ENCODE measurements at regions not wholly inside any gene's neighbourhood (a gene's known extent, or its start where the extent isn't known, plus 50 kb on each side); places are given as distances from the start of the nearest gene placed in this dataset.

GRCh38 chr2:21422050-21422449 lies 298.3 kb downstream of the TDRD15 start:
- DNase-seq (peak in 1 of 6 donors; percentile 54), ATAC-seq (no peak), FAIRE-seq (no peak)
- Histone ChIP-seq H3K36me3 (no peaks in the 10 kb centered on the region), H3K27me3 (no peaks in the 10 kb centered on the region), H3K9me3 (no peaks in the 10 kb centered on the region), H3K4me1 (no peaks in the 10 kb centered on the region), H3K27ac (no peak overlapping the region), H3K4me3 (no peak overlapping the region)
- TF ChIP-seq CTCF (IDR thresholded peaks at IDR 0.05), result no peak
- 45 to 58% methylated on average over 2 of the region's 2 CpGs for WGBS, 2 donors
- intact Hi-C loops (cut with DNase I), result no loop called here

DNA sequence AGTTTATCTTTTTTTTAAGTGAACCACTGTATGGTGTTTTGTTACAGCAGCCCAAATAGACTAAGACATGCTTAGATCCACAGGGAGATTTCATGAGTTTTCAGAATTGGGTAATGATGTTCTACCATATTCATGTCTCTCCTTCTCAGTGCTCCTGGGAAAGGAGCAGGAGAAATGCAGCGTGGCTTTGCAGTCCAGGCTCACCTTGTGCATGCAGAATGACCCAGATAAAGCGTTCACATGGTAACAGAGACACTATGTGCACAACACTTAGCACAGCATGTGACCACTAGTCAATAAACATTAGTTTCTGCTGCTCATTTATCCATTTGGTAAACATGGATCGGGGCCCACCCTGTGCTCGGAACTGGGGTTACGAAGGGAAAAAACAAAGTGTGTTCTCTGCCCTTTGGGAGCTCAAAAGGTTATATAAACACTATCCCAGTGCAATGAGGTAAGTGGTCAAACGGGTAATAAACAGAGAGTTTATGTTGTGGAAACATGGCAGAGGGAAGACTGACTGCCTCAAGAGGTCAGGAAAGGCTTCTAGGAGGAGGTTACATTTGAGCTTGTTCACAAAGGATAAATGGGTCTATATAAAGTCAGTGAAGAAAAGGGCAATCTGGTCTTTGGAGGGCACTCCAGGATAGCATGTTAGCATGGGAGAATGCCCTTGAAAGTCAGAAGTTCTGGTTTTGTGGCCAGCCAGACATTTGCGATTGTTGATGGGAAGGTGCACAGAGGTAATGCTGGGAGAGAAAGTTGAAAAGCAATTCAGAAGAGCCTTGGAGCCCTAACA lies 299.2 kb downstream of the TDRD15 start:
- 38 to 39% methylated on average over 7 of the region's 7 CpGs for whole genome bisulfite sequencing, 2 donors
- no peaks in the 10 kb centered on the region for H3K27me3 ChIP-seq
- DNase-seq (no peak), ATAC-seq (peak in 1 of 4 donors; percentile 45), FAIRE-seq (no peak)
- no peak overlapping the region for H3K4me3 ChIP-seq
- no peak overlapping the region for H3K27ac ChIP-seq
- H3K36me3 ChIP-seq, result no peaks in the 10 kb centered on the region
- intact Hi-C loops (cut with DNase I), result no loop called here
- no peaks in the 10 kb centered on the region for H3K9me3 ChIP-seq
- no peak for TF ChIP-seq CTCF (IDR thresholded peaks at IDR 0.05)
- no peaks in the 10 kb centered on the region for H3K4me1 ChIP-seq

- FAIRE-seq (no peak), ATAC-seq (peak in 2 of 4 donors; percentile 25 to 33), DNase-seq (no peak)
- no peak for TF ChIP-seq CTCF (IDR thresholded peaks at IDR 0.05)
- WGBS, 2 donors, result 65 to 78% methylated on average over 5 of the region's 5 CpGs
- Histone ChIP-seq H3K27ac (no peak overlapping the region), H3K9me3 (no peaks in the 10 kb centered on the region), H3K36me3 (no peaks in the 10 kb centered on the region), H3K27me3 (no peaks in the 10 kb centered on the region), H3K4me1 (no peaks in the 10 kb centered on the region), H3K4me3 (no peak overlapping the region)
- intact Hi-C loops (cut with DNase I), result no loop called here
Measured at GRCh38 chr2:21423854-21424253, 300.1 kb downstream of the TDRD15 start.

DNA sequence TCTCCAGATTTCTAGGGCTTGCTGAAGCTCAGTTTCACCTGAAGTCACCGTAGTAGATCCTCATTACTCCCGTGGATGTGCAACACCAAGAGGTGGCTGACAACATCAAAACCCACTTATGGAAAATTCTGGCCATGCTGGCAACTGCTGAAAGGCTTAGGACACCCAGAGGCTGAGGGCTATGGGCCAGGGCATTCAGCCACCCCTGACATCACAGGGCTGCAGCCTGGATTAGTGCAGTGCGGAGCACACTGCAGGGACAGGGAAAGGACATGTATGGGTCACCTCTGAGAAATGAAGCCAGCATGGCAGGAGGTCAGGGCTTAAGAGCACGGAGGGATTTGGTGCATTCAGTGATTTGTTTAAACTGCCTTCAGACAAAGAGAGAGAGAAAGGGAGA lies 300.6 kb downstream of the TDRD15 start:
- H3K4me1 ChIP-seq, result no peaks in the 10 kb centered on the region
- no peaks in the 10 kb centered on the region for H3K36me3 ChIP-seq
- FAIRE-seq, result no peak
- no peaks in the 10 kb centered on the region for H3K9me3 ChIP-seq
- ATAC-seq, result peak in 1 of 4 donors; percentile 12
- intact Hi-C loops (cut with DNase I), result no loop called here
- H3K27me3 ChIP-seq, result no peaks in the 10 kb centered on the region
- TF ChIP-seq CTCF (IDR thresholded peaks at IDR 0.05), result no peak
- no peak overlapping the region for H3K27ac ChIP-seq
- no peak overlapping the region for H3K4me3 ChIP-seq
- no peak for DNase-seq
- WGBS, 2 donors, result 61 to 72% methylated on average over 4 of the region's 4 CpGs

DNA sequence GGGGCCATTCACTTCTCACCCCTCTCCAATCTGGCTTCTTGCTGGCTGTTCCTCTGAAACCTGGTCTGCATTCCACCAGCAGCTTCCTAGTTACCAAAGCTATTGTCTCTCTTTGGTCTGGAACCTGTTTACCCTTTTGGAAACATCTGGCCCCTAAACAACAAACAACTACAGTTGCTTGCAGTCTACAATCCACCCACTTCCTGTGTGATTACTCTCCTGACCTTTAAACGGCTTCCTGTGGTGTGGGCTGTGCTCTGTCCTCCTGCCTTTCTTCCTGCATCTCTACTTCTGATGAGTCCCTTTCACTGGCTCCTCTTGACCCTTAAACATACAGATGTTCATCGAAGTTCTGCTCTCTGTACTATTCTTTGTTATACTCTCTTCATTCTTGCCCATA lies 303.8 kb downstream of the TDRD15 start:
- WGBS, 2 donors, result 40 to 48% methylated on average over 2 of the region's 2 CpGs
- no peak overlapping the region for H3K4me3 ChIP-seq
- no peaks in the 10 kb centered on the region for H3K9me3 ChIP-seq
- H3K36me3 ChIP-seq, result no peaks in the 10 kb centered on the region
- no peaks in the 10 kb centered on the region for H3K4me1 ChIP-seq
- H3K27me3 ChIP-seq, result no peaks in the 10 kb centered on the region
- no peak for TF ChIP-seq CTCF (IDR thresholded peaks at IDR 0.05)
- H3K27ac ChIP-seq, result no peak overlapping the region
- intact Hi-C loops (cut with DNase I), result no loop called here
- FAIRE-seq (no peak), DNase-seq (no peak), ATAC-seq (no peak)

All from pancreas (tissue), 10 donors.